ENCODE measurements at regions not wholly inside any gene's neighbourhood (a gene's known extent, or its start where the extent isn't known, plus 50 kb on each side); places are given as distances from the start of the nearest gene placed in this dataset.

DNA sequence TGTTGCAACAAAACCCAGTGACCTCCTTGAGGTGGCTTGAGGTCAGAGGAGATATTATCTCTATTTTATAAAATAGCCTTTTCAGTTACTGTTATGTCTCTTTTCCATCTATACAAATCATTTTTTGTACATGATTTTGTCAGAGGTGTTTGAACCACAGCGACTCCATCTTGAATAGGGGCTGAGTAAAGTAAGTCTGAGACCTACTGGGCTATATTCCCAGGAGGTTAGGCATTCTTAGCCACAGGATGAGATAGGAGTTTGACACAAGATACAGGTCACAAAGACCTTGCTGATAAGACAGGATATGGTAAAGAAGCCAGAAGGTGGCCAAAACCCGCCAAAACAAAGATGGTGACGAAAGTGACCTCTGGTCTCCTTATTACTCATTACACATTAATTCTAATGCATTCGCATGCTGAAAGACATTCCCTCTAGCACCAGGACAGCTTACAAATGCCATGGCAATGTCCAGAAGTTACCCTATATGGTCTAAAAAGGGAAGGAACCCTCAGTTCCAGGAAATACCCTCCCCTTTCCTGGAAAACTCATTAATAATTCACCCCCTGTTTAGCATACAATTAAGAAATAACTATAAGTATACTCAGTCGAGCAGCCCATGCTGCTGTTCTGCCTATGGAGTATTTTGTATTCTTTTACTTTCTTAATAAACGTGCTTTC is 283.9 kb upstream of the ISL1 start:
- ChIA-PET CTCF (ENCODE audit: partially characterized antibody) (interaction anchor here (0.6 kb wide), 1 partner anchor 12 kb away, joined by 3 read pairs; no protein-coding TSS in a partner anchor), POLR2A (ENCODE audit: partially characterized antibody) (no interaction called here)
- 86% methylated on average over 6 of the region's 6 CpGs; no CpG with 5 or more reads in 1 of the 2 experiments for WGBS, 2 experiments (ENCODE audit: extremely low coverage in 1 of 2, insufficient coverage in 1 of 2, insufficient read length in 1 of 2, insufficient replicate concordance in 2 of 2, low coverage in 1 of 2, low lambda C conversion rate in 2 of 2, missing lambda C conversion rate in 1 of 2)
- no peaks in the 10 kb centered on the region for H3K79me2 ChIP-seq (ENCODE audit: control insufficient read depth in 1 of 2, insufficient read depth in 2 of 2, low read length in 2 of 2)
- H2BK15ac ChIP-seq (ENCODE audit: low read length), result no peak overlapping the region
- H4K8ac ChIP-seq (ENCODE audit: extremely low read depth, insufficient read depth, low read length), result no peak overlapping the region
- no peaks in the 10 kb centered on the region for H3K27me3 ChIP-seq (replicated peaks in 1 of 4; ENCODE audit: control insufficient read depth in 3 of 4, extremely low read depth in 1 of 4, insufficient read depth in 3 of 4, low read length in 3 of 4)
- H3K23me2 ChIP-seq (ENCODE audit: low read depth, low read length), result no peaks in the 10 kb centered on the region
- H2AFZ ChIP-seq (ENCODE audit: low read length), result no peak overlapping the region
- H3K36me3 ChIP-seq (ENCODE audit: control insufficient read depth in 2 of 4, insufficient read depth in 4 of 4, low read length in 3 of 4), result no peaks in the 10 kb centered on the region
- no peak for DNase-seq (ENCODE audit: low read depth in 1 of 2, low spot score in 2 of 2)
- no peak overlapping the region for H3K18ac ChIP-seq (ENCODE audit: extremely low read depth, low read length)
- H3K4me1 ChIP-seq (replicated peaks in 1 of 4; ENCODE audit: control insufficient read depth in 3 of 4, insufficient read depth in 4 of 4, low read length in 3 of 4), result no peaks in the 10 kb centered on the region
- H2BK120ac ChIP-seq (replicated peaks; ENCODE audit: low read depth, low read length), result no peak overlapping the region
- H3K4ac ChIP-seq (replicated peaks; ENCODE audit: insufficient read length, low read depth, low read length), result no peak overlapping the region
- TF ChIP-seq GTF2F1 (IDR thresholded peaks at IDR 0.05; ENCODE audit: borderline replicate concordance, low read depth, low read length) (no peak), MAFK (IDR thresholded peaks at IDR 0.05; ENCODE audit: low read depth, low read length) (no peak), TCF12 (IDR thresholded peaks at IDR 0.05; ENCODE audit: low read depth, low read length) (no peak), CHD1 (IDR thresholded peaks at IDR 0.05; ENCODE audit: low read depth, low read length) (no peak), ASH2L (IDR thresholded peaks at IDR 0.05; ENCODE audit: low read length) (no peak), YY1 (IDR thresholded peaks at IDR 0.05; ENCODE audit: low read depth, low read length) (no peak), JUN (IDR thresholded peaks at IDR 0.05; ENCODE audit: low read depth, low read length) (no peak)
- TF ChIP-seq, protein P1, sequence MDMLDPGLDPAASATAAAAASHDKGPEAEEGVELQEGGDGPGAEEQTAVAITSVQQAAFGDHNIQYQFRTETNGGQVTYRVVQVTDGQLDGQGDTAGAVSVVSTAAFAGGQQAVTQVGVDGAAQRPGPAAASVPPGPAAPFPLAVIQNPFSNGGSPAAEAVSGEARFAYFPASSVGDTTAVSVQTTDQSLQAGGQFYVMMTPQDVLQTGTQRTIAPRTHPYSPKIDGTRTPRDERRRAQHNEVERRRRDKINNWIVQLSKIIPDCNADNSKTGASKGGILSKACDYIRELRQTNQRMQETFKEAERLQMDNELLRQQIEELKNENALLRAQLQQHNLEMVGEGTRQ (IDR thresholded peaks at IDR 0.05; ENCODE audit: low read length), result no peak
- TF ChIP-seq, protein P2, sequence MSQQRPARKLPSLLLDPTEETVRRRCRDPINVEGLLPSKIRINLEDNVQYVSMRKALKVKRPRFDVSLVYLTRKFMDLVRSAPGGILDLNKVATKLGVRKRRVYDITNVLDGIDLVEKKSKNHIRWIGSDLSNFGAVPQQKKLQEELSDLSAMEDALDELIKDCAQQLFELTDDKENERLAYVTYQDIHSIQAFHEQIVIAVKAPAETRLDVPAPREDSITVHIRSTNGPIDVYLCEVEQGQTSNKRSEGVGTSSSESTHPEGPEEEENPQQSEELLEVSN (IDR thresholded peaks at IDR 0.05), result no peak
- TF ChIP-seq, protein P3, sequence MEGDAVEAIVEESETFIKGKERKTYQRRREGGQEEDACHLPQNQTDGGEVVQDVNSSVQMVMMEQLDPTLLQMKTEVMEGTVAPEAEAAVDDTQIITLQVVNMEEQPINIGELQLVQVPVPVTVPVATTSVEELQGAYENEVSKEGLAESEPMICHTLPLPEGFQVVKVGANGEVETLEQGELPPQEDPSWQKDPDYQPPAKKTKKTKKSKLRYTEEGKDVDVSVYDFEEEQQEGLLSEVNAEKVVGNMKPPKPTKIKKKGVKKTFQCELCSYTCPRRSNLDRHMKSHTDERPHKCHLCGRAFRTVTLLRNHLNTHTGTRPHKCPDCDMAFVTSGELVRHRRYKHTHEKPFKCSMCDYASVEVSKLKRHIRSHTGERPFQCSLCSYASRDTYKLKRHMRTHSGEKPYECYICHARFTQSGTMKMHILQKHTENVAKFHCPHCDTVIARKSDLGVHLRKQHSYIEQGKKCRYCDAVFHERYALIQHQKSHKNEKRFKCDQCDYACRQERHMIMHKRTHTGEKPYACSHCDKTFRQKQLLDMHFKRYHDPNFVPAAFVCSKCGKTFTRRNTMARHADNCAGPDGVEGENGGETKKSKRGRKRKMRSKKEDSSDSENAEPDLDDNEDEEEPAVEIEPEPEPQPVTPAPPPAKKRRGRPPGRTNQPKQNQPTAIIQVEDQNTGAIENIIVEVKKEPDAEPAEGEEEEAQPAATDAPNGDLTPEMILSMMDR (IDR thresholded peaks at IDR 0.05; ENCODE audit: control extremely low read depth in 1 of 3, insufficient read depth in 1 of 3, low read depth in 1 of 3, low read length in 3 of 3), result no peak
- H4K91ac ChIP-seq (replicated peaks; ENCODE audit: insufficient read length, low read length), result no peak overlapping the region
- no peaks in the 10 kb centered on the region for H4K20me1 ChIP-seq (replicated peaks in 1 of 2; ENCODE audit: control insufficient read depth in 1 of 2, insufficient read depth in 2 of 2, low read length in 2 of 2)
- no peak overlapping the region for H3K56ac ChIP-seq (replicated peaks; ENCODE audit: insufficient read length, low read depth, low read length)
- H3K9me3 ChIP-seq (ENCODE audit: insufficient read depth in 2 of 2, low read depth in 1 of 2, low read length in 1 of 2), result no peaks in the 10 kb centered on the region
- H2BK20ac ChIP-seq (ENCODE audit: low read length), result no peak overlapping the region
- H3K79me1 ChIP-seq (ENCODE audit: low read depth, low read length), result no peaks in the 10 kb centered on the region
- no peak overlapping the region for H3K27ac ChIP-seq (ENCODE audit: low read depth, low read length)
- no peak overlapping the region for H2BK12ac ChIP-seq (ENCODE audit: low read depth, low read length)
- no peak overlapping the region for H3K4me3 ChIP-seq (ENCODE audit: extremely low read depth in 1 of 4, insufficient read depth in 2 of 4, low read depth in 3 of 4, low read length in 4 of 4)
- no peak overlapping the region for H3K23ac ChIP-seq (ENCODE audit: insufficient read length)
- H4K5ac ChIP-seq (ENCODE audit: insufficient read length, low read depth, low read length), result no peak overlapping the region
- H3K14ac ChIP-seq (ENCODE audit: insufficient read length), result no peak overlapping the region
- H3K4me2 ChIP-seq (ENCODE audit: insufficient read depth in 1 of 2, low read depth in 2 of 2, low read length in 2 of 2), result no peak overlapping the region
- no peak overlapping the region for H3K9ac ChIP-seq (replicated peaks in 1 of 4; ENCODE audit: extremely low read depth in 1 of 4, low read depth in 3 of 4, low read length in 3 of 4)
- H2BK5ac ChIP-seq (ENCODE audit: low read depth, low read length), result no peak overlapping the region
- no peak for FAIRE-seq
- no peak overlapping the region for H2AK5ac ChIP-seq (ENCODE audit: low read depth, low read length)

All from H1 (cell line).